ENCODE measurements at regions not wholly inside any gene's neighbourhood (a gene's known extent, or its start where the extent isn't known, plus 50 kb on each side); places are given as distances from the start of the nearest gene placed in this dataset.
"Not testable (repeated sequence)": the region's sequence is repeated elsewhere in the genome, so short reads cannot be mapped to it uniquely, and the experiment has no call there.

GRCh38 chr10:30134171-30134945 lies 75.0 kb upstream of the JCAD start:
- Histone ChIP-seq H3K4me1 (ENCODE audit: insufficient read depth, low read length, poor library complexity, severe bottlenecking) (no peaks in the 10 kb centered on the region), H3K4me3 (ENCODE audit: low read length, poor library complexity, severe bottlenecking) (no peak overlapping the region), H3K36me3 (ENCODE audit: insufficient read depth, low read length) (no peaks in the 10 kb centered on the region), H2AFZ (ENCODE audit: low read length) (no peak overlapping the region), H3F3A (ENCODE audit: low read depth) (no peaks in the 10 kb centered on the region), H4K20me1 (ENCODE audit: insufficient read depth, low read length, poor library complexity, severe bottlenecking) (no peaks in the 10 kb centered on the region), H3K79me2 (ENCODE audit: insufficient read depth, low read length) (no peaks in the 10 kb centered on the region), H3K27me3 (ENCODE audit: insufficient read depth, low read length, poor library complexity, severe bottlenecking) (no peaks in the 10 kb centered on the region), H3K9ac (ENCODE audit: low read depth, low read length, poor library complexity, severe bottlenecking) (no peak overlapping the region), H3K4me2 (ENCODE audit: low read depth, low read length, poor library complexity, severe bottlenecking) (no peak overlapping the region), H3K9me2 (replicated peaks; ENCODE audit: low read depth, low read length) (no peaks in the 10 kb centered on the region), H3K9me3 (ENCODE audit: insufficient read depth, low read depth, low read length) (no peaks in the 10 kb centered on the region)
- no peak for TF ChIP-seq EZH2phosphoT487 (IDR thresholded peaks at IDR 0.05; ENCODE audit: borderline replicate concordance)
- TF ChIP-seq, protein P1, sequence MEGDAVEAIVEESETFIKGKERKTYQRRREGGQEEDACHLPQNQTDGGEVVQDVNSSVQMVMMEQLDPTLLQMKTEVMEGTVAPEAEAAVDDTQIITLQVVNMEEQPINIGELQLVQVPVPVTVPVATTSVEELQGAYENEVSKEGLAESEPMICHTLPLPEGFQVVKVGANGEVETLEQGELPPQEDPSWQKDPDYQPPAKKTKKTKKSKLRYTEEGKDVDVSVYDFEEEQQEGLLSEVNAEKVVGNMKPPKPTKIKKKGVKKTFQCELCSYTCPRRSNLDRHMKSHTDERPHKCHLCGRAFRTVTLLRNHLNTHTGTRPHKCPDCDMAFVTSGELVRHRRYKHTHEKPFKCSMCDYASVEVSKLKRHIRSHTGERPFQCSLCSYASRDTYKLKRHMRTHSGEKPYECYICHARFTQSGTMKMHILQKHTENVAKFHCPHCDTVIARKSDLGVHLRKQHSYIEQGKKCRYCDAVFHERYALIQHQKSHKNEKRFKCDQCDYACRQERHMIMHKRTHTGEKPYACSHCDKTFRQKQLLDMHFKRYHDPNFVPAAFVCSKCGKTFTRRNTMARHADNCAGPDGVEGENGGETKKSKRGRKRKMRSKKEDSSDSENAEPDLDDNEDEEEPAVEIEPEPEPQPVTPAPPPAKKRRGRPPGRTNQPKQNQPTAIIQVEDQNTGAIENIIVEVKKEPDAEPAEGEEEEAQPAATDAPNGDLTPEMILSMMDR (conservative IDR thresholded peaks at IDR 0.05; ENCODE audit: low read length) = no peak

DNA sequence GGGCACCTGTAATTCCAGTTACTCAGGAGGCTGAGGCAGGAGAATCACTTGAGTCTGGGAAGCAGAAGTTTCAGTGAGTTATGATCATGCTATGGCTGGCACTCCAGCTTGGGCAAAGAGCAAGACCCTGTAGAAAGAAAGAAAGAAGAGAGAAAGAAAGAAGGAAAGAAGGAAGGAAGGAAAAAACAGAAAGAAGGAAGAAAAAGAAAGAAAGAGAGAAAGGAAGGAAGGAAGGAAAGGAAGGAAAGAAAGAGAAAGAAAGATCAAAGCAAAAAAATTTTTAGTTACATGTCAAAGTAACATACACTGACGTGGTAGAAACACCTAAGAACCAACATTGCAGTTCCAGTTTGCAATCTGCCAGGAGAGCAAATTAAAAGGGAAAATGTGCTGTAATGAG lies 73.8 kb upstream of the JCAD start:
- H3K36me3 ChIP-seq (ENCODE audit: insufficient read depth, low read length) = no peaks in the 10 kb centered on the region
- no peaks in the 10 kb centered on the region for H3K27me3 ChIP-seq (ENCODE audit: insufficient read depth, low read length, poor library complexity, severe bottlenecking)
- no peaks in the 10 kb centered on the region for H3K9me3 ChIP-seq (ENCODE audit: insufficient read depth, low read depth, low read length)
- no peak overlapping the region for H3K9ac ChIP-seq (ENCODE audit: low read depth, low read length, poor library complexity, severe bottlenecking)
- H3K4me3 ChIP-seq (ENCODE audit: low read length, poor library complexity, severe bottlenecking) = no peak overlapping the region
- H2AFZ ChIP-seq (ENCODE audit: low read length) = no peak overlapping the region
- no peaks in the 10 kb centered on the region for H3K4me1 ChIP-seq (ENCODE audit: insufficient read depth, low read length, poor library complexity, severe bottlenecking)
- no peaks in the 10 kb centered on the region for H3K9me2 ChIP-seq (replicated peaks; ENCODE audit: low read depth, low read length)
- H4K20me1 ChIP-seq (ENCODE audit: insufficient read depth, low read length, poor library complexity, severe bottlenecking) = no peaks in the 10 kb centered on the region
- H3K4me2 ChIP-seq (ENCODE audit: low read depth, low read length, poor library complexity, severe bottlenecking) = no peak overlapping the region
- no peaks in the 10 kb centered on the region for H3F3A ChIP-seq (ENCODE audit: low read depth)
- TF ChIP-seq, protein P1 (conservative IDR thresholded peaks at IDR 0.05; ENCODE audit: low read length) = no peak
- no peak for TF ChIP-seq EZH2phosphoT487 (IDR thresholded peaks at IDR 0.05; ENCODE audit: borderline replicate concordance)
- H3K79me2 ChIP-seq (ENCODE audit: insufficient read depth, low read length) = no peaks in the 10 kb centered on the region

GRCh38 chr10:30131369-30131768 lies 72.0 kb upstream of the JCAD start:
- not testable (repeated sequence) for H2AFZ ChIP-seq (ENCODE audit: low read length); H3K4me1 ChIP-seq (ENCODE audit: insufficient read depth, low read length, poor library complexity, severe bottlenecking); H3K9ac ChIP-seq (ENCODE audit: low read depth, low read length, poor library complexity, severe bottlenecking); H3K36me3 ChIP-seq (ENCODE audit: insufficient read depth, low read length); H3F3A ChIP-seq (ENCODE audit: low read depth); H3K9me3 ChIP-seq (ENCODE audit: insufficient read depth, low read depth, low read length); H3K4me3 ChIP-seq (ENCODE audit: low read length, poor library complexity, severe bottlenecking); H3K27me3 ChIP-seq (ENCODE audit: insufficient read depth, low read length, poor library complexity, severe bottlenecking); H3K79me2 ChIP-seq (ENCODE audit: insufficient read depth, low read length); H4K20me1 ChIP-seq (ENCODE audit: insufficient read depth, low read length, poor library complexity, severe bottlenecking); H3K9me2 ChIP-seq (replicated peaks; ENCODE audit: low read depth, low read length); H3K4me2 ChIP-seq (ENCODE audit: low read depth, low read length, poor library complexity, severe bottlenecking)

GRCh38 chr10:30129326-30129725 lies 69.9 kb upstream of the JCAD start:
- H4K20me1 ChIP-seq (ENCODE audit: insufficient read depth, low read length, poor library complexity, severe bottlenecking); H3K9ac ChIP-seq (ENCODE audit: low read depth, low read length, poor library complexity, severe bottlenecking); H3K27me3 ChIP-seq (ENCODE audit: insufficient read depth, low read length, poor library complexity, severe bottlenecking); H3K4me1 ChIP-seq (ENCODE audit: insufficient read depth, low read length, poor library complexity, severe bottlenecking); H2AFZ ChIP-seq (ENCODE audit: low read length); H3K9me2 ChIP-seq (replicated peaks; ENCODE audit: low read depth, low read length); H3K4me2 ChIP-seq (ENCODE audit: low read depth, low read length, poor library complexity, severe bottlenecking); H3K36me3 ChIP-seq (ENCODE audit: insufficient read depth, low read length); H3F3A ChIP-seq (ENCODE audit: low read depth); H3K4me3 ChIP-seq (ENCODE audit: low read length, poor library complexity, severe bottlenecking); H3K79me2 ChIP-seq (ENCODE audit: insufficient read depth, low read length); H3K9me3 ChIP-seq (ENCODE audit: insufficient read depth, low read depth, low read length): not testable (repeated sequence)

All from Loucy (cell line).